Calu3 (cell line): ENCODE measurements at regions not wholly inside any gene's neighbourhood (a gene's known extent, or its start where the extent isn't known, plus 50 kb on each side); places are given as distances from the start of the nearest gene placed in this dataset.

Source experiments
- BruUV-seq: library from RNA; stranded (reverse); fragments of 400-500 nt; replicated peaks from 2 replicates; lab custom pipeline; 2021; lab: Mats Ljungman, UMichigan
- CTCF ChIA-PET: fragments of 300-600 bp; sonication (Branson Sonifier 250); formaldehyde crosslinking; loops from one replicate; lab custom pipeline; 2022; ENCODE audit warnings: antibody characterized with exemption; lab: Charles Lee
- DNase-seq: peaks from one replicate; pipeline ENCODE4 v3.0.0; 2022
- H3K27ac Mint-ChIP-seq: one replicate; pipeline ENCODE4 v1.8.0; 2022; ENCODE audit warnings: mixed read lengths; ENCODE audit not compliant: unreplicated experiment
- H3K27me3 Mint-ChIP-seq: one replicate; pipeline ENCODE4 v1.8.0; 2022; ENCODE audit warnings: mixed read lengths; ENCODE audit not compliant: unreplicated experiment
- H3K36me3 Mint-ChIP-seq: one replicate; pipeline ENCODE4 v1.8.0; 2022; ENCODE audit warnings: mild to moderate bottlenecking, moderate library complexity, mixed read lengths; ENCODE audit not compliant: insufficient read depth, unreplicated experiment
- H3K4me1 Mint-ChIP-seq: one replicate; pipeline ENCODE4 v1.8.0; 2022; ENCODE audit warnings: mild to moderate bottlenecking, low read depth, mixed read lengths; ENCODE audit not compliant: unreplicated experiment
- H3K4me3 Mint-ChIP-seq: one replicate; pipeline ENCODE4 v1.8.0; 2022; ENCODE audit warnings: mild to moderate bottlenecking, low read depth, moderate library complexity, mixed read lengths; ENCODE audit not compliant: unreplicated experiment
- H3K9me3 Mint-ChIP-seq: one replicate; pipeline ENCODE4 v1.8.0; 2022; ENCODE audit warnings: low read depth, mixed read lengths; ENCODE audit not compliant: unreplicated experiment
- intact Hi-C: fragments of 100-400 bp; cut with micrococcal nuclease; formaldehyde crosslinking; loops from one replicate; pipeline ENCODE4 v1.10.0; 2022; ENCODE audit not compliant: unreplicated experiment
- TF ChIP-seq, protein P1 (sequence below): fragments of 200-600 bp; IDR thresholded peaks from one replicate; pipeline ENCODE4 v1.8.0; 2022; ENCODE audit warnings: antibody characterized with exemption; ENCODE audit not compliant: unreplicated experiment

DNA sequence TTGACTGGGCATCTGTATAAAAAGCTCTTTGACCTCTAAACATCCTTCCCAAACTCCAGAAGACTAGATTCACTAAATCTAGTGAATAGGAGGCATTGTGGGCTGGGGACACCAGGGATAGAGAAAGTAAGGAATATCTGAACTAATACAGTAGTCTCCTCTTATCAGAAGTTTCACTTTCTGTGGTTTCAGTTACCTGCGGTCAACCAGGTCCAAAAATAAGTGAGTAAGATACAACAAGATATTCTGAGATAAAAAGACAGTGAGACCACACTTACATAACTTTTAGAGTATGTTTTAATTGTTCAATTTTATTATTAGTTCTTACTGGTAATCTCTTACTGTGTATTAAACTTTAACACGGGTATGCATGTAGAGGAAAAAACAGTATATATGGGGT is 376.5 kb downstream of the HNRNPD start:
- BruUV-seq, result no TSS peak
- no peak for DNase-seq
- no peaks in the 10 kb centered on the region for H3K27me3 Mint-ChIP-seq
- no peaks in the 10 kb centered on the region for H3K36me3 Mint-ChIP-seq
- intact Hi-C loops, result no loop called here
- peaks cover 23% of the 10 kb centered on the region for H3K4me1 Mint-ChIP-seq
- no peak overlapping the region for H3K4me3 Mint-ChIP-seq
- CTCF ChIA-PET, result no interaction called here
- peaks cover 3% of the 10 kb centered on the region for H3K9me3 Mint-ChIP-seq
- H3K27ac Mint-ChIP-seq, result no peak overlapping the region
- TF ChIP-seq, protein P1, sequence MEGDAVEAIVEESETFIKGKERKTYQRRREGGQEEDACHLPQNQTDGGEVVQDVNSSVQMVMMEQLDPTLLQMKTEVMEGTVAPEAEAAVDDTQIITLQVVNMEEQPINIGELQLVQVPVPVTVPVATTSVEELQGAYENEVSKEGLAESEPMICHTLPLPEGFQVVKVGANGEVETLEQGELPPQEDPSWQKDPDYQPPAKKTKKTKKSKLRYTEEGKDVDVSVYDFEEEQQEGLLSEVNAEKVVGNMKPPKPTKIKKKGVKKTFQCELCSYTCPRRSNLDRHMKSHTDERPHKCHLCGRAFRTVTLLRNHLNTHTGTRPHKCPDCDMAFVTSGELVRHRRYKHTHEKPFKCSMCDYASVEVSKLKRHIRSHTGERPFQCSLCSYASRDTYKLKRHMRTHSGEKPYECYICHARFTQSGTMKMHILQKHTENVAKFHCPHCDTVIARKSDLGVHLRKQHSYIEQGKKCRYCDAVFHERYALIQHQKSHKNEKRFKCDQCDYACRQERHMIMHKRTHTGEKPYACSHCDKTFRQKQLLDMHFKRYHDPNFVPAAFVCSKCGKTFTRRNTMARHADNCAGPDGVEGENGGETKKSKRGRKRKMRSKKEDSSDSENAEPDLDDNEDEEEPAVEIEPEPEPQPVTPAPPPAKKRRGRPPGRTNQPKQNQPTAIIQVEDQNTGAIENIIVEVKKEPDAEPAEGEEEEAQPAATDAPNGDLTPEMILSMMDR, result no peak

- intact Hi-C loops, result no loop called here
- CTCF ChIA-PET, result no interaction called here
- H3K36me3 Mint-ChIP-seq, result no peaks in the 10 kb centered on the region
- TF ChIP-seq, protein P1, result no peak
- H3K9me3 Mint-ChIP-seq, result no peaks in the 10 kb centered on the region
- no peak overlapping the region for H3K27ac Mint-ChIP-seq
- BruUV-seq, result no TSS peak
- H3K4me1 Mint-ChIP-seq, result no peaks in the 10 kb centered on the region
- no peak for DNase-seq
- H3K4me3 Mint-ChIP-seq, result no peak overlapping the region
- no peaks in the 10 kb centered on the region for H3K27me3 Mint-ChIP-seq
Observed at GRCh38 chr4:81990898-81991297, 382.9 kb downstream of the HNRNPD start.

- no peak overlapping the region for H3K27ac Mint-ChIP-seq
Observed at GRCh38 chr4:81990211-81990610, 383.6 kb downstream of the HNRNPD start.

GRCh38 chr4:81989202-81989601 is 384.6 kb downstream of the HNRNPD start:
- TF ChIP-seq, protein P1, result no peak
- Mint-ChIP-seq H3K36me3 (no peaks in the 10 kb centered on the region), H3K27me3 (no peaks in the 10 kb centered on the region), H3K4me1 (no peaks in the 10 kb centered on the region), H3K9me3 (no peaks in the 10 kb centered on the region), H3K27ac (no peak overlapping the region), H3K4me3 (no peak overlapping the region)
- no TSS peak for BruUV-seq
- CTCF ChIA-PET, result no interaction called here
- intact Hi-C loops, result no loop called here
- DNase-seq, result no peak

More at GRCh38 chr4:81990211-81990610, 383.6 kb downstream of the HNRNPD start:
- TF ChIP-seq, protein P1, result no peak
- no peaks in the 10 kb centered on the region for H3K9me3 Mint-ChIP-seq
- H3K4me1 Mint-ChIP-seq, result no peaks in the 10 kb centered on the region
- H3K36me3 Mint-ChIP-seq, result no peaks in the 10 kb centered on the region
- CTCF ChIA-PET, result no interaction called here
- H3K27me3 Mint-ChIP-seq, result no peaks in the 10 kb centered on the region
- no peak for DNase-seq
- BruUV-seq, result no TSS peak
- intact Hi-C loops, result no loop called here
- H3K4me3 Mint-ChIP-seq, result no peak overlapping the region
